ENCODE measurements at regions not wholly inside any gene's neighbourhood (a gene's known extent, or its start where the extent isn't known, plus 50 kb on each side); places are given as distances from the start of the nearest gene placed in this dataset.

DNA sequence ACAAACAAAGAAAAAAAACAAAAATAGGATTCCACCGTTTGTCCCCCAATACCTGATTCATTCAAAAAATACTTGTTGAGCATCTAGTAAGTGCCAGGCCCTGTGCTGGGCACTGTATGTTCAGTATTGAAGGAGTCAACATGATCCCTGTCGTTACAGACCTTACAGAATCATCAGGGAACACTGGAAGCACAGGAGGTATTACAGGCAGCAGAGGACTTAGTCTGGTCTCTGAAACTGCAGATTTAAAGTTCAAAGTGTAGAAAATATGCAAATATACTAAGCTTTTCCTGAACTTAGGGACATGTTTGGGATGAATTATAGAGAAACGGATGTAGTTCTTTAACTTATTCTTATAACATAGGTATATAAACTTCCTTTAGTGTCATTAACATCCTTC is 160.7 kb upstream of the RFC3 start:
- no peak for TF ChIP-seq RAD21 (IDR thresholded peaks at IDR 0.05; ENCODE audit: low read length)
- TF ChIP-seq, protein P1, sequence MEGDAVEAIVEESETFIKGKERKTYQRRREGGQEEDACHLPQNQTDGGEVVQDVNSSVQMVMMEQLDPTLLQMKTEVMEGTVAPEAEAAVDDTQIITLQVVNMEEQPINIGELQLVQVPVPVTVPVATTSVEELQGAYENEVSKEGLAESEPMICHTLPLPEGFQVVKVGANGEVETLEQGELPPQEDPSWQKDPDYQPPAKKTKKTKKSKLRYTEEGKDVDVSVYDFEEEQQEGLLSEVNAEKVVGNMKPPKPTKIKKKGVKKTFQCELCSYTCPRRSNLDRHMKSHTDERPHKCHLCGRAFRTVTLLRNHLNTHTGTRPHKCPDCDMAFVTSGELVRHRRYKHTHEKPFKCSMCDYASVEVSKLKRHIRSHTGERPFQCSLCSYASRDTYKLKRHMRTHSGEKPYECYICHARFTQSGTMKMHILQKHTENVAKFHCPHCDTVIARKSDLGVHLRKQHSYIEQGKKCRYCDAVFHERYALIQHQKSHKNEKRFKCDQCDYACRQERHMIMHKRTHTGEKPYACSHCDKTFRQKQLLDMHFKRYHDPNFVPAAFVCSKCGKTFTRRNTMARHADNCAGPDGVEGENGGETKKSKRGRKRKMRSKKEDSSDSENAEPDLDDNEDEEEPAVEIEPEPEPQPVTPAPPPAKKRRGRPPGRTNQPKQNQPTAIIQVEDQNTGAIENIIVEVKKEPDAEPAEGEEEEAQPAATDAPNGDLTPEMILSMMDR (conservative IDR thresholded peaks at IDR 0.05; ENCODE audit: low read depth, low read length), result no peak

Data from IMR-90 (cell line).